H9 (cell line): ENCODE measurements at regions not wholly inside any gene's neighbourhood (a gene's known extent, or its start where the extent isn't known, plus 50 kb on each side); places are given as distances from the start of the nearest gene placed in this dataset.

Source experiments
- DNase-seq: peaks from one replicate; pipeline ENCODE4 v3.0.0-alpha.2; 2017
- H2AFZ ChIP-seq: one replicate; pipeline ENCODE4 v1.6.1; 2013; ENCODE audit warnings: mild to moderate bottlenecking, low read length, control low read depth, moderate library complexity
- H2AK5ac ChIP-seq: 2 replicates; pipeline ENCODE4 v1.6.1; 2013; ENCODE audit warnings: low read length, control low read depth, mixed read lengths; ENCODE audit not compliant: insufficient read length
- H2BK120ac ChIP-seq: one replicate; pipeline ENCODE4 v1.6.1; 2013; ENCODE audit warnings: low read depth, mild to moderate bottlenecking, low read length, control low read depth, inconsistent platforms; ENCODE audit not compliant: poor library complexity, severe bottlenecking
- H2BK12ac ChIP-seq: 2 replicates; pipeline ENCODE4 v1.6.1; 2013; ENCODE audit warnings: low read length, control low read depth, mixed read lengths, low read depth; ENCODE audit not compliant: insufficient read length
- H2BK15ac ChIP-seq: 2 replicates; pipeline ENCODE4 v1.6.1; 2013; ENCODE audit warnings: low read depth, low read length, control low read depth
- H2BK20ac ChIP-seq: one replicate; pipeline ENCODE4 v1.6.1; 2013; ENCODE audit warnings: low read depth, mild to moderate bottlenecking, low read length, control low read depth, inconsistent platforms; ENCODE audit not compliant: poor library complexity, severe bottlenecking
- H2BK5ac ChIP-seq: 2 replicates; pipeline ENCODE4 v1.6.1; 2013; ENCODE audit warnings: low read length, control low read depth, mixed read lengths; ENCODE audit not compliant: insufficient read length
- H3K14ac ChIP-seq: 2 replicates; pipeline ENCODE4 v1.6.1; 2013; ENCODE audit warnings: low read length, control low read depth; ENCODE audit not compliant: insufficient read depth
- H3K18ac ChIP-seq: 2 replicates; pipeline ENCODE4 v1.6.1; 2013; ENCODE audit warnings: low read depth, mild to moderate bottlenecking, mixed read lengths, low read length, control low read depth; ENCODE audit not compliant: insufficient read length
- H3K23ac ChIP-seq: 2 replicates; pipeline ENCODE4 v1.6.1; 2013; ENCODE audit warnings: low read length, control low read depth, mixed read lengths, low read depth; ENCODE audit not compliant: insufficient read length
- H3K23me2 ChIP-seq: 2 replicates; pipeline ENCODE4 v1.6.1; 2013; ENCODE audit warnings: low read depth, mild to moderate bottlenecking, mixed read lengths, low read length, control low read depth; ENCODE audit not compliant: insufficient read length, poor library complexity, severe bottlenecking
- H3K27ac ChIP-seq: 2 replicates; pipeline ENCODE4 v1.5.1; 2013; ENCODE audit warnings: low read length, control low read depth, mixed read lengths, low read depth; ENCODE audit not compliant: insufficient read length
- H3K27me3 ChIP-seq: 2 replicates; pipeline ENCODE4 v1.6.1; 2013; ENCODE audit warnings: low read length, control low read depth, inconsistent platforms; ENCODE audit not compliant: insufficient read depth
- H3K4ac ChIP-seq: 2 replicates; pipeline ENCODE4 v1.6.1; 2013; ENCODE audit warnings: low read depth, mild to moderate bottlenecking, control low read depth, inconsistent platforms, low read length, moderate library complexity
- H3K4me1 ChIP-seq: 2 replicates; pipeline ENCODE4 v1.6.1; 2013; ENCODE audit warnings: low read length, control low read depth, inconsistent platforms; ENCODE audit not compliant: insufficient read depth
- H3K4me2 ChIP-seq: 2 replicates; pipeline ENCODE4 v1.6.1; 2013; ENCODE audit warnings: low read length, control low read depth, mixed read lengths; ENCODE audit not compliant: insufficient read length, insufficient read depth
- H3K56ac ChIP-seq: 2 replicates; pipeline ENCODE4 v1.6.1; 2013; ENCODE audit warnings: low read depth, mild to moderate bottlenecking, mixed read lengths, low read length, control low read depth; ENCODE audit not compliant: insufficient read length
- H3K79me1 ChIP-seq: 2 replicates; pipeline ENCODE4 v1.6.1; 2013; ENCODE audit warnings: low read depth, mild to moderate bottlenecking, moderate library complexity, low read length, control low read depth, inconsistent platforms; ENCODE audit not compliant: insufficient read depth, poor library complexity, severe bottlenecking
- H3K79me2 ChIP-seq: 2 replicates; pipeline ENCODE4 v1.6.1; 2013; ENCODE audit warnings: low read length, control low read depth, inconsistent platforms; ENCODE audit not compliant: insufficient read depth
- H3K9ac ChIP-seq: 2 replicates; pipeline ENCODE4 v1.6.1; 2013; ENCODE audit warnings: low read length, control low read depth, mixed read lengths; ENCODE audit not compliant: insufficient read length; ENCODE audit errors: extremely low read depth
- H3K9me3 ChIP-seq: one replicate; pipeline ENCODE4 v1.6.1; 2013; ENCODE audit warnings: low read depth, low read length, inconsistent platforms; ENCODE audit not compliant: control insufficient read depth
- H3T11ph ChIP-seq: one replicate; pipeline ENCODE4 v1.6.1; 2013; ENCODE audit warnings: mild to moderate bottlenecking, low read length, control low read depth, inconsistent platforms
- H4K20me1 ChIP-seq: one replicate; pipeline ENCODE4 v1.6.1; 2013; ENCODE audit not compliant: control insufficient read depth, insufficient read length, insufficient read depth
- H4K5ac ChIP-seq: 2 replicates; pipeline ENCODE4 v1.6.1; 2013; ENCODE audit warnings: low read depth, mild to moderate bottlenecking, mixed read lengths, low read length, control low read depth; ENCODE audit not compliant: insufficient read length
- H4K8ac ChIP-seq: replicated peaks from 2 replicates; pipeline ENCODE4 v1.6.1; 2013; ENCODE audit warnings: low read length, control low read depth, mixed read lengths, low read depth; ENCODE audit not compliant: insufficient read length
- H4K91ac ChIP-seq: 2 replicates; pipeline ENCODE4 v1.6.1; 2013; ENCODE audit warnings: low read depth, mild to moderate bottlenecking, moderate library complexity, mixed read lengths, low read length, control low read depth; ENCODE audit not compliant: insufficient read length
- H3K27ac Mint-ChIP-seq, 3 experiments: 2 replicates in 2 of 3; 3 replicates in 1 of 3; pipeline ENCODE4 v1.8.0; 2020 to 2021; ENCODE audit warnings: mixed read lengths in 3 of 3, mild to moderate bottlenecking in 1 of 3, moderate library complexity in 1 of 3
- H3K27me3 Mint-ChIP-seq: 2 replicates; pipeline ENCODE4 v1.8.0; 2021; ENCODE audit warnings: low read depth, mild to moderate bottlenecking, moderate library complexity, mixed read lengths
- H3K36me3 Mint-ChIP-seq, 3 experiments: 2 replicates in 2 of 3; 3 replicates in 1 of 3; pipeline ENCODE4 v1.8.0; 2020 to 2021; ENCODE audit warnings: low read depth in 3 of 3, mixed read lengths in 3 of 3; ENCODE audit not compliant: insufficient read depth in 1 of 3
- H3K4me1 Mint-ChIP-seq, 2 experiments: 2 replicates each; pipeline ENCODE4 v1.8.0; 2020; ENCODE audit warnings: mixed read lengths in 2 of 2
- H3K4me3 Mint-ChIP-seq, 2 experiments: 2 replicates in 1 of 2; 3 replicates in 1 of 2; pipeline ENCODE4 v1.8.0; 2020 to 2021; ENCODE audit warnings: mild to moderate bottlenecking in 2 of 2, mixed read lengths in 2 of 2, moderate library complexity in 1 of 2
- H3K9me3 Mint-ChIP-seq, 2 experiments: 2 replicates in 1 of 2; 3 replicates in 1 of 2; pipeline ENCODE4 v1.8.0; 2020; ENCODE audit warnings: mild to moderate bottlenecking in 2 of 2, mixed read lengths in 2 of 2, moderate library complexity in 1 of 2
- WGBS: extraction: QIAGEN DNeasy Blood & Tissue Kit; methylation state at CpG from one replicate; pipeline ENCODE4 v1.1.7; 2013; ENCODE audit warnings: missing lambda C conversion rate, low lambda C conversion rate, mixed read lengths; ENCODE audit not compliant: insufficient read length; ENCODE audit errors: extremely low coverage; 5-methylcytosine and 5-hydroxymethylcytosine counted together
- TF ChIP-seq, protein P1 (sequence below): fragments of 200-600 bp; sonication (generic); conservative IDR thresholded peaks from 3 replicates; pipeline ENCODE4 v1.8.0; 2021; ENCODE audit warnings: antibody characterized with exemption, mild to moderate bottlenecking

DNA sequence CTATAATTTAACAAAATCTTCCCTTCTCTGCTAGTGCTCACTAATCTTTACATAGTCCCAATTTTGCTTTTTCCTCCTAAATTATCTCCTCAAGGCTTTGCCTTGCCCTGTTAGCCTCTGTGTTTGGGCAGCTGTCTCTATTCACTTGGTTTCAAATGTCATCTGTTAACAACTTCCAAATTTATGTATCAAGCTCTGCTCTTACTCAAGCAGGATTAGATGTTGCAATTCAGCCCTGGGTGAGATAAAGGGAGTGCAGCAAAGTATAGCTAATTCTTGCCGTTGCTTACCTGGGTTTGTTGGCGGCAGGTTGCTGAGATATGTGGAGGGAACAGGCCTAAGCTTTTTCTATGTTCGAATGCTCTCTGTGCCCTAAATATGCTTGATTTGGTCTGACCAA lies 483.8 kb downstream of the DMAC1 start:
- Histone ChIP-seq H3K9me3 (no peaks in the 10 kb centered on the region), H3K4me2 (no peak overlapping the region), H2BK120ac (no peak overlapping the region), H2AK5ac (no peak overlapping the region), H3K9ac (no peak overlapping the region), H2BK12ac (no peak overlapping the region), H4K91ac (no peak overlapping the region), H2BK20ac (no peak overlapping the region), H4K8ac (no peak overlapping the region), H3K18ac (no peak overlapping the region), H4K5ac (no peak overlapping the region), H2BK5ac (no peak overlapping the region), H3K14ac (no peak overlapping the region), H3T11ph (no peak overlapping the region), H2BK15ac (no peak overlapping the region), H3K27ac (no peak overlapping the region), H4K20me1 (no peaks in the 10 kb centered on the region), H3K56ac (no peak overlapping the region), H3K27me3 (no peaks in the 10 kb centered on the region), H3K4ac (no peak overlapping the region), H3K23ac (no peak overlapping the region), H3K4me1 (no peaks in the 10 kb centered on the region), H3K79me2 (no peaks in the 10 kb centered on the region), H3K79me1 (no peaks in the 10 kb centered on the region), H3K23me2 (no peaks in the 10 kb centered on the region), H2AFZ (no peak overlapping the region)
- TF ChIP-seq, protein P1, sequence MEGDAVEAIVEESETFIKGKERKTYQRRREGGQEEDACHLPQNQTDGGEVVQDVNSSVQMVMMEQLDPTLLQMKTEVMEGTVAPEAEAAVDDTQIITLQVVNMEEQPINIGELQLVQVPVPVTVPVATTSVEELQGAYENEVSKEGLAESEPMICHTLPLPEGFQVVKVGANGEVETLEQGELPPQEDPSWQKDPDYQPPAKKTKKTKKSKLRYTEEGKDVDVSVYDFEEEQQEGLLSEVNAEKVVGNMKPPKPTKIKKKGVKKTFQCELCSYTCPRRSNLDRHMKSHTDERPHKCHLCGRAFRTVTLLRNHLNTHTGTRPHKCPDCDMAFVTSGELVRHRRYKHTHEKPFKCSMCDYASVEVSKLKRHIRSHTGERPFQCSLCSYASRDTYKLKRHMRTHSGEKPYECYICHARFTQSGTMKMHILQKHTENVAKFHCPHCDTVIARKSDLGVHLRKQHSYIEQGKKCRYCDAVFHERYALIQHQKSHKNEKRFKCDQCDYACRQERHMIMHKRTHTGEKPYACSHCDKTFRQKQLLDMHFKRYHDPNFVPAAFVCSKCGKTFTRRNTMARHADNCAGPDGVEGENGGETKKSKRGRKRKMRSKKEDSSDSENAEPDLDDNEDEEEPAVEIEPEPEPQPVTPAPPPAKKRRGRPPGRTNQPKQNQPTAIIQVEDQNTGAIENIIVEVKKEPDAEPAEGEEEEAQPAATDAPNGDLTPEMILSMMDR = no peak
- no peak for DNase-seq
- Mint-ChIP-seq H3K4me3 (no peak overlapping the region), H3K4me1 (peaks cover 17 to 21% of the 10 kb centered on the region in 2 experiments), H3K27ac (no peak overlapping the region), H3K9me3 (peaks cover 24 to 27% of the 10 kb centered on the region in 2 experiments), H3K36me3 (peaks cover 12 to 22% (median 13%) of the 10 kb centered on the region in 3 experiments; a peak in 6 of 7 replicates), H3K27me3 (no peaks in the 10 kb centered on the region)
- WGBS = no CpG with 5 or more reads among the region's 3 CpGs
